ENCODE measurements at regions not wholly inside any gene's neighbourhood (a gene's known extent, or its start where the extent isn't known, plus 50 kb on each side); places are given as distances from the start of the nearest gene placed in this dataset.

- Histone ChIP-seq H3K36me3 (ENCODE audit: insufficient read depth, low read length) (no peaks in the 10 kb centered on the region), H3K4me1 (ENCODE audit: insufficient read depth, low read length) (peaks cover 4% of the 10 kb centered on the region), H3K4me3 (ENCODE audit: low read length) (no peak overlapping the region), H3K27ac (ENCODE audit: low read depth in 1 of 2, low read length in 2 of 2) (no peak overlapping the region), H3K9me3 (ENCODE audit: control insufficient read depth in 1 of 2, insufficient read depth in 1 of 2, low read length in 2 of 2) (peaks cover 0 to 4% of the 10 kb centered on the region in 2 experiments), H3K27me3 (ENCODE audit: control insufficient read depth in 1 of 2, insufficient read depth in 2 of 2, low read length in 2 of 2) (peaks cover 5 to 12% of the 10 kb centered on the region in 2 experiments)
- Mint-ChIP-seq H3K27ac (no peak overlapping the region), H3K4me3 (no peak overlapping the region), H3K36me3 (ENCODE audit: low read depth) (no peaks in the 10 kb centered on the region), H3K9me3 (no peaks in the 10 kb centered on the region), H3K27me3 (peaks cover 29% of the 10 kb centered on the region), H3K4me1 (ENCODE audit: low read depth) (peaks cover 9% of the 10 kb centered on the region)
- no peak for ATAC-seq (ENCODE audit: poor library complexity)
- CTCF ChIA-PET = no interaction called here
- TF ChIP-seq, protein P1, sequence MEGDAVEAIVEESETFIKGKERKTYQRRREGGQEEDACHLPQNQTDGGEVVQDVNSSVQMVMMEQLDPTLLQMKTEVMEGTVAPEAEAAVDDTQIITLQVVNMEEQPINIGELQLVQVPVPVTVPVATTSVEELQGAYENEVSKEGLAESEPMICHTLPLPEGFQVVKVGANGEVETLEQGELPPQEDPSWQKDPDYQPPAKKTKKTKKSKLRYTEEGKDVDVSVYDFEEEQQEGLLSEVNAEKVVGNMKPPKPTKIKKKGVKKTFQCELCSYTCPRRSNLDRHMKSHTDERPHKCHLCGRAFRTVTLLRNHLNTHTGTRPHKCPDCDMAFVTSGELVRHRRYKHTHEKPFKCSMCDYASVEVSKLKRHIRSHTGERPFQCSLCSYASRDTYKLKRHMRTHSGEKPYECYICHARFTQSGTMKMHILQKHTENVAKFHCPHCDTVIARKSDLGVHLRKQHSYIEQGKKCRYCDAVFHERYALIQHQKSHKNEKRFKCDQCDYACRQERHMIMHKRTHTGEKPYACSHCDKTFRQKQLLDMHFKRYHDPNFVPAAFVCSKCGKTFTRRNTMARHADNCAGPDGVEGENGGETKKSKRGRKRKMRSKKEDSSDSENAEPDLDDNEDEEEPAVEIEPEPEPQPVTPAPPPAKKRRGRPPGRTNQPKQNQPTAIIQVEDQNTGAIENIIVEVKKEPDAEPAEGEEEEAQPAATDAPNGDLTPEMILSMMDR (IDR thresholded peaks at IDR 0.05) = no peak
- intact Hi-C loops (cut with DNase I, micrococcal nuclease) = no loop called here
- POLR2A ChIA-PET = no interaction called here
- DNase-seq = no peak
Measured at GRCh38 chr12:131221957-131222328, 268.2 kb downstream of the ADGRD1 start.

DNA sequence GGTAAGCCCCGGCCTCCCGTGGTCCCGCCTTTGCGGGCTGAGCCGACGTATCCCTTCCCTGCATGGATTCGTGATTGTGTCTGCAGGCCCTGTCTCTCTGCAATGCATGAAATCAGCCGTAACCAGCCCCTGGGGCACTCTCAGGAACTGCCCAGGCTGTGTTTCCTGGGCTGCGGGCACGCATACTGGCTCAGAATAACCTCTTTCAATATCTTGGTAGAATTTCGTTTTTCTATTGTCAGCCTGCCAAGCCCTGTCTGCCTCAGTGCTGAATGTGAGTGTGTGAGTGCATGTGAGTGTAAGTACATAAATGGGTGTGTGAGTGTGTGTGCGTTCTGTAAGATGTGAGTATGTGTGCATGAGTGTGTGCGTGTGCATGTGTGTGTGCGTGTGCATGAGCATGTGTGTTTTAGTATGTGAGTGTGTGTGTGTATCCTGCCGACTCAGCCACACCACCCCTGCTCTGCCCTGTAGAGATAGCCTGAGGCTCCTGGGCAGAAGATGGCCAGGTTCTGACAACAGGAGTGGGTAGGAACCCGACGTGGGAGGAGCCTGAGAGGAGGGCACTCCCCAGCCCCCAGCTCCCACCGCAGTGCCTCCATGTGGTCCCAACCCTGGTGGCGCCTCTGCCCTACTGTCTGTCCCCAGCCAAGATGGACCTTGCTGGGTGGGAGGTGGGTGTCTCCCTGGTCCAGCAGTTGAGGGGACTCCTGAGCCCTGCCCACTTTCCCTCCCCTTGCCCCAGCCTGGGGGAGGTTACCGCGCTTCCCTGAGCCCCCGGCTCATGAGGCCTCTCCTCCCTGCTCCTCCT is 268.8 kb downstream of the ADGRD1 start:
- Histone ChIP-seq H3K36me3 (ENCODE audit: insufficient read depth, low read length) (no peaks in the 10 kb centered on the region), H3K27ac (ENCODE audit: low read depth in 1 of 2, low read length in 2 of 2) (no peak overlapping the region), H3K9me3 (ENCODE audit: control insufficient read depth in 1 of 2, insufficient read depth in 1 of 2, low read length in 2 of 2) (peaks cover 0 to 4% of the 10 kb centered on the region in 2 experiments), H3K27me3 (ENCODE audit: control insufficient read depth in 1 of 2, insufficient read depth in 2 of 2, low read length in 2 of 2) (peaks cover 5 to 12% of the 10 kb centered on the region in 2 experiments), H3K4me1 (ENCODE audit: insufficient read depth, low read length) (peaks cover 4% of the 10 kb centered on the region), H3K4me3 (ENCODE audit: low read length) (no peak overlapping the region)
- Mint-ChIP-seq H3K36me3 (ENCODE audit: low read depth) (no peaks in the 10 kb centered on the region), H3K27ac (no peak overlapping the region), H3K27me3 (peaks cover 24% of the 10 kb centered on the region), H3K9me3 (no peaks in the 10 kb centered on the region), H3K4me1 (ENCODE audit: low read depth) (peaks cover 9% of the 10 kb centered on the region), H3K4me3 (no peak overlapping the region)
- no peak for ATAC-seq (ENCODE audit: poor library complexity)
- TF ChIP-seq, protein P1 (IDR thresholded peaks at IDR 0.05) = no peak
- ChIA-PET CTCF (no interaction called here), POLR2A (no interaction called here)
- intact Hi-C loops (cut with DNase I, micrococcal nuclease) = no loop called here
- peak in 2 of 14 experiments; percentile 7 to 13 for DNase-seq

GRCh38 chr12:131223171-131223761 is 269.6 kb downstream of the ADGRD1 start:
- no peaks in the 10 kb centered on the region for H3K9me3 Mint-ChIP-seq
- intact Hi-C loops (cut with DNase I, micrococcal nuclease) = no loop called here
- ChIA-PET POLR2A (no interaction called here), CTCF (no interaction called here)
- H3K9me3 ChIP-seq (ENCODE audit: control insufficient read depth in 1 of 2, insufficient read depth in 1 of 2, low read length in 2 of 2) = peaks cover 0 to 4% of the 10 kb centered on the region in 2 experiments
- peaks cover 4% of the 10 kb centered on the region for H3K4me1 ChIP-seq (ENCODE audit: insufficient read depth, low read length)
- peaks cover 9% of the 10 kb centered on the region for H3K4me1 Mint-ChIP-seq (ENCODE audit: low read depth)
- no peak overlapping the region for H3K4me3 Mint-ChIP-seq
- H3K27ac ChIP-seq (ENCODE audit: low read depth in 1 of 2, low read length in 2 of 2) = no peak overlapping the region
- no peaks in the 10 kb centered on the region for H3K36me3 Mint-ChIP-seq (ENCODE audit: low read depth)
- ATAC-seq (ENCODE audit: poor library complexity) = no peak
- H3K27me3 Mint-ChIP-seq = peaks cover 16% of the 10 kb centered on the region
- no peaks in the 10 kb centered on the region for H3K36me3 ChIP-seq (ENCODE audit: insufficient read depth, low read length)
- no peak overlapping the region for H3K27ac Mint-ChIP-seq
- DNase-seq = no peak
- no peak overlapping the region for H3K4me3 ChIP-seq (ENCODE audit: low read length)
- TF ChIP-seq, protein P1 (IDR thresholded peaks at IDR 0.05) = no peak
- H3K27me3 ChIP-seq (ENCODE audit: control insufficient read depth in 1 of 2, insufficient read depth in 2 of 2, low read length in 2 of 2) = peaks cover 2 to 12% of the 10 kb centered on the region in 2 experiments
